HCT116 (cell line): ENCODE measurements at regions not wholly inside any gene's neighbourhood (a gene's known extent, or its start where the extent isn't known, plus 50 kb on each side); places are given as distances from the start of the nearest gene placed in this dataset.

Source experiments
- CEBPB ChIP-seq: IDR thresholded peaks from 2 replicates; pipeline ENCODE4 v1.6.1; 2012; ENCODE audit warnings: low read depth
- EZH2phosphoT487 ChIP-seq: fragments of 200-600 bp; IDR thresholded peaks from 2 replicates; pipeline ENCODE4 v1.6.1; 2018; ENCODE audit warnings: antibody characterized with exemption, borderline replicate concordance
- JUND ChIP-seq: IDR thresholded peaks from 2 replicates; pipeline ENCODE4 v1.6.1; 2012
- POLR2A ChIP-seq: IDR thresholded peaks from 2 replicates; pipeline ENCODE4 v1.7.0; 2011; ENCODE audit warnings: borderline replicate concordance; ENCODE audit not compliant: insufficient read depth, insufficient read length; ENCODE audit errors: extremely low read depth
- POLR2AphosphoS5 ChIP-seq: IDR thresholded peaks from 2 replicates; pipeline ENCODE4 v1.6.1; 2011; ENCODE audit warnings: mild to moderate bottlenecking, low read depth, low read length, moderate library complexity
- RAD21 ChIP-seq: IDR thresholded peaks from 2 replicates; pipeline ENCODE4 v1.6.1; 2012; ENCODE audit warnings: low read depth, mild to moderate bottlenecking
- SP1 ChIP-seq: IDR thresholded peaks from 2 replicates; pipeline ENCODE4 v1.6.1; 2012; ENCODE audit warnings: low read depth
- YY1 ChIP-seq: IDR thresholded peaks from 2 replicates; pipeline ENCODE4 v1.6.1; 2011; ENCODE audit warnings: low read length, low read depth, moderate library complexity, mild to moderate bottlenecking; ENCODE audit not compliant: insufficient replicate concordance; ENCODE audit errors: extremely low read depth
- TF ChIP-seq, protein P1 (sequence below), 3 experiments: fragments of 200-600 bp in 1 of 3; sonication (generic) in 1 of 3; IDR thresholded peaks in 2 of 3; conservative IDR thresholded peaks in 1 of 3; 2 replicates each; pipeline ENCODE4 v1.5.1; 2012 to 2017; ENCODE audit warnings: low read depth in 2 of 3, low read length in 2 of 3, antibody characterized with exemption in 1 of 3, borderline replicate concordance in 1 of 3, control low read depth in 1 of 3, mild to moderate bottlenecking in 1 of 3, mixed read lengths in 1 of 3, mixed run types in 1 of 3, moderate library complexity in 1 of 3; ENCODE audit not compliant: insufficient read depth in 1 of 3
- TF ChIP-seq, protein P2 (sequence below): IDR thresholded peaks from 2 replicates; pipeline ENCODE4 v1.6.1; 2011; ENCODE audit warnings: mild to moderate bottlenecking, low read length, moderate library complexity; ENCODE audit not compliant: insufficient replicate concordance; ENCODE audit errors: extremely low read depth

GRCh38 chr1:209431813-209432442 lies 151.6 kb upstream of the CAMK1G start:
- TF ChIP-seq, protein P1, sequence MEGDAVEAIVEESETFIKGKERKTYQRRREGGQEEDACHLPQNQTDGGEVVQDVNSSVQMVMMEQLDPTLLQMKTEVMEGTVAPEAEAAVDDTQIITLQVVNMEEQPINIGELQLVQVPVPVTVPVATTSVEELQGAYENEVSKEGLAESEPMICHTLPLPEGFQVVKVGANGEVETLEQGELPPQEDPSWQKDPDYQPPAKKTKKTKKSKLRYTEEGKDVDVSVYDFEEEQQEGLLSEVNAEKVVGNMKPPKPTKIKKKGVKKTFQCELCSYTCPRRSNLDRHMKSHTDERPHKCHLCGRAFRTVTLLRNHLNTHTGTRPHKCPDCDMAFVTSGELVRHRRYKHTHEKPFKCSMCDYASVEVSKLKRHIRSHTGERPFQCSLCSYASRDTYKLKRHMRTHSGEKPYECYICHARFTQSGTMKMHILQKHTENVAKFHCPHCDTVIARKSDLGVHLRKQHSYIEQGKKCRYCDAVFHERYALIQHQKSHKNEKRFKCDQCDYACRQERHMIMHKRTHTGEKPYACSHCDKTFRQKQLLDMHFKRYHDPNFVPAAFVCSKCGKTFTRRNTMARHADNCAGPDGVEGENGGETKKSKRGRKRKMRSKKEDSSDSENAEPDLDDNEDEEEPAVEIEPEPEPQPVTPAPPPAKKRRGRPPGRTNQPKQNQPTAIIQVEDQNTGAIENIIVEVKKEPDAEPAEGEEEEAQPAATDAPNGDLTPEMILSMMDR (IDR thresholded peaks at IDR 0.05 in 2 of 3, conservative IDR thresholded peaks at IDR 0.05 in 1 of 3; ENCODE audit: borderline replicate concordance in 1 of 3, insufficient read depth in 1 of 3, low read depth in 2 of 3, low read length in 2 of 3), result no peak
- no peak for TF ChIP-seq SP1
- TF ChIP-seq CEBPB, result no peak
- TF ChIP-seq POLR2AphosphoS5, result no peak
- no peak for TF ChIP-seq EZH2phosphoT487
- TF ChIP-seq JUND, result no peak
- no peak for TF ChIP-seq RAD21
- TF ChIP-seq POLR2A, result no peak
- TF ChIP-seq, protein P2, sequence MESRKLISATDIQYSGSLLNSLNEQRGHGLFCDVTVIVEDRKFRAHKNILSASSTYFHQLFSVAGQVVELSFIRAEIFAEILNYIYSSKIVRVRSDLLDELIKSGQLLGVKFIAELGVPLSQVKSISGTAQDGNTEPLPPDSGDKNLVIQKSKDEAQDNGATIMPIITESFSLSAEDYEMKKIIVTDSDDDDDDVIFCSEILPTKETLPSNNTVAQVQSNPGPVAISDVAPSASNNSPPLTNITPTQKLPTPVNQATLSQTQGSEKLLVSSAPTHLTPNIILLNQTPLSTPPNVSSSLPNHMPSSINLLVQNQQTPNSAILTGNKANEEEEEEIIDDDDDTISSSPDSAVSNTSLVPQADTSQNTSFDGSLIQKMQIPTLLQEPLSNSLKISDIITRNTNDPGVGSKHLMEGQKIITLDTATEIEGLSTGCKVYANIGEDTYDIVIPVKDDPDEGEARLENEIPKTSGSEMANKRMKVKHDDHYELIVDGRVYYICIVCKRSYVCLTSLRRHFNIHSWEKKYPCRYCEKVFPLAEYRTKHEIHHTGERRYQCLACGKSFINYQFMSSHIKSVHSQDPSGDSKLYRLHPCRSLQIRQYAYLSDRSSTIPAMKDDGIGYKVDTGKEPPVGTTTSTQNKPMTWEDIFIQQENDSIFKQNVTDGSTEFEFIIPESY, result no peak
- TF ChIP-seq YY1, result no peak
